SK-N-MC (cell line): ENCODE measurements at regions not wholly inside any gene's neighbourhood (a gene's known extent, or its start where the extent isn't known, plus 50 kb on each side); places are given as distances from the start of the nearest gene placed in this dataset.

Source experiments
- EZH2 ChIP-seq: fragments of 200-600 bp; sonication (generic); IDR thresholded peaks from one replicate; pipeline ENCODE4 v1.6.1; 2017; ENCODE audit warnings: antibody characterized with exemption
- FOXP2 ChIP-seq: optimal IDR thresholded peaks from 2 replicates; pipeline ENCODE3; 2011; ENCODE audit warnings: mild to moderate bottlenecking, moderate library complexity; ENCODE audit not compliant: insufficient read depth; ENCODE audit errors: extremely low read length, control extremely low read depth
- POLR2AphosphoS5 ChIP-seq: IDR thresholded peaks from 2 replicates; pipeline ENCODE4 v1.6.1; 2012; ENCODE audit warnings: mild to moderate bottlenecking, low read depth, low read length, borderline replicate concordance

DNA sequence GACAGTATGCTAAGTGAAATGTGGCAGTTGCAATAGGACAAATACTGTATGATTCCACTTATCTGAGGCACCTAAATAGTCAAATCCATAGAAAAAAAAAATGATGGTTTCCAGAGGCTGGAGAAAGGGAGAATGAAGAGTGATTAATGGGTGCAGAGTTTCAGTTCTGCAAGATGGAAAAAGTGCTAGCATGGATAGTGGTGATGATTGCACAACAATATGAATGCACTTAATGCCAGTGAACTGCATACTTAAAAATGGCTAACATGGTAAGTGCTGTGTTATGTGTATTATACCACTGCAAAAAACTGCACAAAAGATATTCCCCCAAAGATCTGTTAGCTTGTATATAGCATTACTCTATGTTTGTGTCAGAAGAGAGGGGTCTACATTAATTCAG, 185.4 kb downstream of the INHBB start:
- no peak for TF ChIP-seq EZH2
- TF ChIP-seq POLR2AphosphoS5 = no peak
- no peak for TF ChIP-seq FOXP2
